ENCODE measurements at regions not wholly inside any gene's neighbourhood (a gene's known extent, or its start where the extent isn't known, plus 50 kb on each side); places are given as distances from the start of the nearest gene placed in this dataset.

DNA sequence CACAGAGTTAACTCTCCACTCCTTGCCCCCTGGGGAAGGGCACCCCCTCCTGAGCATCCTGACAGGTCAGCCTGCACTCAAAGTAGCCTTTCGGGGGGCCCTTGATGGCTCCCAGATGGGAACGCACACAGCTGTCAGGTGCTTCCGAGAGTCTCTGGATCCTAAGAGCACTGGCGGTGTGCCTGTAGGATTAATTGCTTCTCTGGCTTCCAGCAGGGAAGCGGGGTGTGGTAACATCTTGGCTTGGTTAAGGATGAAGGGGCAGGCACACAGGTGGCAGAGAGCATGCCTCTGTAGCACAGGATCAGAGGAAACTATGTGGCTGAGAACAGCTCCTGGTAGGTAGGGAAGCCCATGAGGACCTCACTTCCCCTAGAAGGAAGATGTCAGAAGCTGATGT lies 199.8 kb downstream of the MIAT start:
- no peaks in the 10 kb centered on the region for H3K9me3 ChIP-seq
- no peak for TF ChIP-seq POLR2A (IDR thresholded peaks at IDR 0.05)
- no peak for TF ChIP-seq POLR2AphosphoS5 (IDR thresholded peaks at IDR 0.05)
- TF ChIP-seq, protein P1, sequence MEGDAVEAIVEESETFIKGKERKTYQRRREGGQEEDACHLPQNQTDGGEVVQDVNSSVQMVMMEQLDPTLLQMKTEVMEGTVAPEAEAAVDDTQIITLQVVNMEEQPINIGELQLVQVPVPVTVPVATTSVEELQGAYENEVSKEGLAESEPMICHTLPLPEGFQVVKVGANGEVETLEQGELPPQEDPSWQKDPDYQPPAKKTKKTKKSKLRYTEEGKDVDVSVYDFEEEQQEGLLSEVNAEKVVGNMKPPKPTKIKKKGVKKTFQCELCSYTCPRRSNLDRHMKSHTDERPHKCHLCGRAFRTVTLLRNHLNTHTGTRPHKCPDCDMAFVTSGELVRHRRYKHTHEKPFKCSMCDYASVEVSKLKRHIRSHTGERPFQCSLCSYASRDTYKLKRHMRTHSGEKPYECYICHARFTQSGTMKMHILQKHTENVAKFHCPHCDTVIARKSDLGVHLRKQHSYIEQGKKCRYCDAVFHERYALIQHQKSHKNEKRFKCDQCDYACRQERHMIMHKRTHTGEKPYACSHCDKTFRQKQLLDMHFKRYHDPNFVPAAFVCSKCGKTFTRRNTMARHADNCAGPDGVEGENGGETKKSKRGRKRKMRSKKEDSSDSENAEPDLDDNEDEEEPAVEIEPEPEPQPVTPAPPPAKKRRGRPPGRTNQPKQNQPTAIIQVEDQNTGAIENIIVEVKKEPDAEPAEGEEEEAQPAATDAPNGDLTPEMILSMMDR (IDR thresholded peaks at IDR 0.05) = no peak
- TF ChIP-seq EP300 (IDR thresholded peaks at IDR 0.05) = no peak
- whole genome bisulfite sequencing = 33% methylated on average over 4 of the region's 5 CpGs
- no peaks in the 10 kb centered on the region for H3K36me3 ChIP-seq
- H3K27ac ChIP-seq = no peak overlapping the region
- H3K27me3 ChIP-seq = no peaks in the 10 kb centered on the region
- DNase-seq (ENCODE audit: low spot score in 2 of 2) = no peak
- H3K4me3 ChIP-seq = no peak overlapping the region
- H3K4me1 ChIP-seq = no peaks in the 10 kb centered on the region

DNA sequence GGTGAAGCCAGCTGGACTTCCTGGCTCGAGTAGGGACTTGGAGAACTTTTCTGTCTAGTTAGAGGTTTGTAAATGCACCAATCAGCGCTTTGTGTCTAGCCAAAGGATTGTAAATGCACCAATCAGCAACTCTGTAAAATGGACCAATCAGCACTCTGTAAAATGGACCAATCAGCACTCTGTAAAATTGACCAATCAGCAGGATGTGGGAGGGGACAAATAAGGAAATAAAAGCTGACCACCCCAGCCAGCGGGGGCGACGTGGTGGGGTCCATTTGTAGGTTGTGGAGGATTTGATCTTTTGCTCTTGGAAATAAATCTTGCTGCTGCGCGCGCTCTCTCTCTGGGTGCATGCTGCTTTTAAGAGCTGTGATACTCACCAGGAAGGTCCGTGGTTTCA lies 202.9 kb downstream of the MIAT start:
- Histone ChIP-seq H3K4me1 (no peaks in the 10 kb centered on the region), H3K9me3 (no peaks in the 10 kb centered on the region), H3K27me3 (no peaks in the 10 kb centered on the region), H3K36me3 (no peaks in the 10 kb centered on the region), H3K27ac (no peak overlapping the region), H3K4me3 (no peak overlapping the region)
- WGBS = 90% methylated on average over 9 of the region's 9 CpGs
- no peak for DNase-seq (ENCODE audit: low spot score in 2 of 2)
- no peak for TF ChIP-seq POLR2AphosphoS5 (IDR thresholded peaks at IDR 0.05)
- no peak for TF ChIP-seq EP300 (IDR thresholded peaks at IDR 0.05)
- TF ChIP-seq, protein P1 (IDR thresholded peaks at IDR 0.05) = no peak
- TF ChIP-seq POLR2A (IDR thresholded peaks at IDR 0.05) = no peak

DNA sequence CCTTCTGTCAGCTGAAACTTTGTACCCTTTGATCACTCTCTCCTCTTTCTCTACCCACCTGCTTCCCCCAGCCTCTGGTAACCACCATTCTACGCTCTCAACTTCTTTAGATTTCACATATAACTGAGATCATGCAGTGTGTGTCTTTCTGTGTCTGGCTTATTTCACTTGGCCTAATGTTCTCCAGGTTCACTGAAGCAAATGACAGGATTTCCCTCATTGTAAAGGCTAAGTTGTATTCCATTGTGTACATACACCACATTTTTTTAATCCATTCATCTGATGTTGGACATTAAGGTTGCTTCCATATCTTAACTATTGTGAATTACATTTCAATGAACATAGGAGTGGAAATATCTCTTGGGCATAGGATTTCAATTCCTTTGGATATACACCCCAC lies 207.6 kb downstream of the MIAT start:
- Histone ChIP-seq H3K4me1 (no peaks in the 10 kb centered on the region), H3K4me3 (no peak overlapping the region), H3K9me3 (no peaks in the 10 kb centered on the region), H3K27ac (no peak overlapping the region), H3K36me3 (no peaks in the 10 kb centered on the region), H3K27me3 (no peaks in the 10 kb centered on the region)
- no peak for DNase-seq (ENCODE audit: low spot score in 2 of 2)
- WGBS = 96% methylated on average over 1 of the region's 1 CpG
- TF ChIP-seq, protein P1 (IDR thresholded peaks at IDR 0.05) = no peak
- no peak for TF ChIP-seq POLR2A (IDR thresholded peaks at IDR 0.05)

DNA sequence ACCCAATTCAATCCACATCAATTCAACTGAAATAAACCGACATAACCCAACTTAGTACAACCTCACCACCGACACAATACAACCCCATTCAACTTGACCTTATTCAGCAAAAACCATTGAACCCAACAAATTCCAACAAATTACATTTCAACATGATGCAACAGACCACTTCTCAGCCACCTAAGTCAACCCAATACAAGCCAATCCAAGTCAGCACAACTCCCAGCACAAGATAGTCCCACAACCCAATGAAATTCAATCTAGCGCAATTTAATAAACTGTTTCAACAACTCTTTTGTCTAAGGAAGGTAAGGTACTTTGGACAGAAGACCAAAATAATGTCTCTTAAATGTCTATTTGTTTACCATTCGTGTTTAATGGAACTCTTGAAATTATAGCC lies 226.0 kb downstream of the MIAT start:
- H3K9me3 ChIP-seq = no peaks in the 10 kb centered on the region
- 93% methylated on average over 4 of the region's 4 CpGs for WGBS
- H3K36me3 ChIP-seq = peaks cover 5% of the 10 kb centered on the region
- no peaks in the 10 kb centered on the region for H3K4me1 ChIP-seq
- no peak overlapping the region for H3K27ac ChIP-seq
- DNase-seq (ENCODE audit: low spot score in 2 of 2) = no peak
- TF ChIP-seq POLR2AphosphoS5 (IDR thresholded peaks at IDR 0.05) (no peak), POLR2A (IDR thresholded peaks at IDR 0.05) (no peak), EP300 (IDR thresholded peaks at IDR 0.05) (no peak)
- TF ChIP-seq, protein P1 (IDR thresholded peaks at IDR 0.05) = no peak
- H3K27me3 ChIP-seq = no peaks in the 10 kb centered on the region
- H3K4me3 ChIP-seq = no peak overlapping the region

DNA sequence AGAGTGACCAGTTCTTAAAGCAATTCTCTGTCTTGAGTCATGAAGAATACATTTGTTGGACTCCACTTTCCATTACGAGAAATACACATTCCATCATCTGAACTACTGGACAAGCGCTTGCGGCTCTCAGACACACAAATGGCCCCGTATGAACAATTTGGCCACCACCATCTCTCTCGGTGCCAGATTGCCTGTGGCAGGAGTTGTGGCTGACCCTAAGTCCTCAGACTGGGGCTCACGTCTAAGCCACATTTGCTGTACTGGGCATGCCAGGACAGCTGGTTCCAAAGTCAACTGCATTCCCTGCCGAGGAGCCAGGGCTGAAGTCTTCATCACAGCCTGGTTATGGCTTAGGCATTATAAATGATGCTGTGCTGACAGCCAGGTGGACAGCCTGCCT lies 227.5 kb downstream of the MIAT start:
- H3K9me3 ChIP-seq = no peaks in the 10 kb centered on the region
- no peaks in the 10 kb centered on the region for H3K4me1 ChIP-seq
- TF ChIP-seq POLR2AphosphoS5 (IDR thresholded peaks at IDR 0.05) = no peak
- TF ChIP-seq, protein P1 (IDR thresholded peaks at IDR 0.05) = no peak
- no peak for TF ChIP-seq EP300 (IDR thresholded peaks at IDR 0.05)
- TF ChIP-seq POLR2A (IDR thresholded peaks at IDR 0.05) = no peak
- no peak overlapping the region for H3K27ac ChIP-seq
- no peak overlapping the region for H3K4me3 ChIP-seq
- 77% methylated on average over 7 of the region's 7 CpGs for WGBS
- H3K27me3 ChIP-seq = no peaks in the 10 kb centered on the region
- no peak for DNase-seq (ENCODE audit: low spot score in 2 of 2)
- peaks cover 5% of the 10 kb centered on the region for H3K36me3 ChIP-seq

Data from suprapubic skin (tissue), 4 donors.